Panc1 (cell line): ENCODE measurements at regions not wholly inside any gene's neighbourhood (a gene's known extent, or its start where the extent isn't known, plus 50 kb on each side); places are given as distances from the start of the nearest gene placed in this dataset.

Experiments
- ATAC-seq: fragments of 200-7000 bp; cut with Tn5 transposase; 2 replicates; pipeline ENCODE4 v1.9.1; 2020; ENCODE audit warnings: mild to moderate bottlenecking, moderate library complexity
- BruUV-seq: library from RNA; stranded (reverse); fragments of 400-500 nt; replicated peaks from 2 replicates; lab custom pipeline; 2021; lab: Mats Ljungman, UMichigan
- CTCF ChIA-PET: fragments of 300-600 bp; sonication (Branson Sonifier 250); formaldehyde crosslinking; loops from one replicate; lab custom pipeline; 2022; ENCODE audit warnings: antibody characterized with exemption; lab: Charles Lee
- POLR2A ChIA-PET: fragments of 300-600 bp; sonication (Branson Sonifier 250); formaldehyde crosslinking; loops from one replicate; lab custom pipeline; 2022; ENCODE audit warnings: antibody characterized with exemption; lab: Charles Lee
- DNase-seq: peaks from one replicate; pipeline ENCODE4 v3.0.0-alpha.2; 2010; ENCODE audit warnings: low read depth, low spot score
- H3K27ac ChIP-seq: 2 replicates; pipeline ENCODE4 v1.5.1; 2011; ENCODE audit warnings: mild to moderate bottlenecking, low read length, inconsistent platforms
- H3K27me3 ChIP-seq: fragments of 200-500 bp; sonication (Bioruptor generic); 2 replicates; pipeline ENCODE4 v1.6.0; 2014; ENCODE audit warnings: low read length, inconsistent platforms; ENCODE audit not compliant: control insufficient read depth, insufficient read depth
- H3K36me3 ChIP-seq: fragments of 200-500 bp; sonication (Bioruptor generic); 2 replicates; pipeline ENCODE4 v1.5.1; 2014; ENCODE audit warnings: inconsistent platforms, mild to moderate bottlenecking, low read length, moderate library complexity; ENCODE audit not compliant: control insufficient read depth, insufficient read depth
- H3K4me1 ChIP-seq: 2 replicates; pipeline ENCODE4 v1.5.1; 2011; ENCODE audit warnings: inconsistent platforms, mild to moderate bottlenecking, low read length, moderate library complexity; ENCODE audit not compliant: control insufficient read depth, insufficient read depth
- H3K4me3 ChIP-seq, 2 experiments: 2 replicates each; pipeline ENCODE4 v1.5.1; 2011 to 2012; ENCODE audit warnings: low read depth in 2 of 2, low read length in 2 of 2, mild to moderate bottlenecking in 2 of 2, inconsistent platforms in 1 of 2, moderate library complexity in 1 of 2
- H3K9me3 ChIP-seq: fragments of 200-500 bp; sonication (Bioruptor generic); 2 replicates; pipeline ENCODE4 v1.5.1; 2014; ENCODE audit warnings: low read depth, mild to moderate bottlenecking, inconsistent platforms, low read length, moderate library complexity; ENCODE audit not compliant: control insufficient read depth, insufficient read depth
- CTCF ChIP-seq: fragments of 450-650 bp; IDR thresholded peaks from 2 replicates; pipeline ENCODE4 v1.5.1; 2017; ENCODE audit warnings: mild to moderate bottlenecking
- POLR2AphosphoS5 ChIP-seq: IDR thresholded peaks from 2 replicates; pipeline ENCODE4 v1.6.1; 2012; ENCODE audit warnings: mild to moderate bottlenecking, low read depth, low read length, moderate library complexity
- REST ChIP-seq, 2 experiments: IDR thresholded peaks; 2 replicates each; pipeline ENCODE4 v1.6.1; 2011 to 2012; ENCODE audit warnings: low read depth in 2 of 2, control low read depth in 1 of 2, low read length in 1 of 2, mild to moderate bottlenecking in 1 of 2, moderate library complexity in 1 of 2; ENCODE audit not compliant: insufficient read depth in 1 of 2
- SIN3A ChIP-seq: IDR thresholded peaks from 2 replicates; pipeline ENCODE4 v1.6.1; 2012; ENCODE audit warnings: low read depth, mild to moderate bottlenecking, low read length, moderate library complexity, borderline replicate concordance; ENCODE audit not compliant: insufficient read depth
- TCF7L2 ChIP-seq: IDR thresholded peaks from 2 replicates; pipeline ENCODE4 v1.6.1; 2011; ENCODE audit warnings: mild to moderate bottlenecking, low read depth, low read length, inconsistent platforms
- in situ Hi-C: cut with HindIII; loops from 2 replicates; pipeline ENCODE4 v1.10.0; 2016; ENCODE audit warnings: low sequenced_read_pairs, low pct_unique_long_range_greater_than_20kb
- intact Hi-C: fragments of 100-400 bp; cut with micrococcal nuclease; formaldehyde crosslinking; loops from one replicate; pipeline ENCODE4 v1.10.0; 2022; ENCODE audit not compliant: unreplicated experiment

- no TSS peak for BruUV-seq
- TF ChIP-seq SIN3A (no peak), CTCF (no peak), POLR2AphosphoS5 (no peak), TCF7L2 (no peak), REST (IDR thresholded peaks at IDR 0.05; ENCODE audit: insufficient read depth in 1 of 2, low read depth in 2 of 2, low read length in 1 of 2) (no peak)
- no peak overlapping the region for H3K4me3 ChIP-seq
- no peak overlapping the region for H3K27ac ChIP-seq
- in situ Hi-C loops: no loop called here
- H3K4me1 ChIP-seq: no peaks in the 10 kb centered on the region
- no peak for ATAC-seq
- intact Hi-C loops: no loop called here
- H3K36me3 ChIP-seq: no peaks in the 10 kb centered on the region
- POLR2A ChIA-PET: no interaction called here
- CTCF ChIA-PET: no interaction called here
- H3K9me3 ChIP-seq: no peaks in the 10 kb centered on the region
- H3K27me3 ChIP-seq: peaks cover 2% of the 10 kb centered on the region
- DNase-seq: no peak
Measured at GRCh38 chr2:105677901-105678300, 66.8 kb upstream of the NCK2 start.

GRCh38 chr2:105675841-105676240 is 68.9 kb upstream of the NCK2 start:
- intact Hi-C loops: no loop called here
- DNase-seq (no peak), ATAC-seq (no peak)
- H3K4me3 ChIP-seq: no peak overlapping the region
- POLR2A ChIA-PET: no interaction called here
- BruUV-seq: no TSS peak
- TF ChIP-seq REST (IDR thresholded peaks at IDR 0.05; ENCODE audit: insufficient read depth in 1 of 2, low read depth in 2 of 2, low read length in 1 of 2) (no peak), CTCF (no peak), SIN3A (no peak), TCF7L2 (no peak), POLR2AphosphoS5 (no peak)
- H3K4me1 ChIP-seq: no peaks in the 10 kb centered on the region
- in situ Hi-C loops: no loop called here
- no peaks in the 10 kb centered on the region for H3K36me3 ChIP-seq
- H3K27me3 ChIP-seq: peaks cover 2% of the 10 kb centered on the region
- H3K9me3 ChIP-seq: no peaks in the 10 kb centered on the region
- H3K27ac ChIP-seq: no peak overlapping the region
- CTCF ChIA-PET: no interaction called here
